ENCODE measurements at regions not wholly inside any gene's neighbourhood (a gene's known extent, or its start where the extent isn't known, plus 50 kb on each side); places are given as distances from the start of the nearest gene placed in this dataset.

- no peaks in the 10 kb centered on the region for H4K20me1 ChIP-seq (ENCODE audit: low read depth)
- peaks cover 5% of the 10 kb centered on the region for H3K4me1 Mint-ChIP-seq
- H3K4me2 ChIP-seq: no peak overlapping the region
- no peaks in the 10 kb centered on the region for H3K9me3 ChIP-seq (ENCODE audit: low read depth)
- no peak for DNase-seq (ENCODE audit: low spot score)
- no peak overlapping the region for H3K4me3 ChIP-seq
- peaks cover 2% of the 10 kb centered on the region for H3K27me3 Mint-ChIP-seq (ENCODE audit: insufficient read depth, low read depth)
- H3K36me3 Mint-ChIP-seq: no peaks in the 10 kb centered on the region
- H3K79me2 ChIP-seq (ENCODE audit: low read depth): no peaks in the 10 kb centered on the region
- no peak overlapping the region for H3K27ac ChIP-seq
- H3K4me3 Mint-ChIP-seq: no peak overlapping the region
- H3K36me3 ChIP-seq: no peaks in the 10 kb centered on the region
- H2AFZ ChIP-seq (replicated peaks): no peak overlapping the region
- H3K9ac ChIP-seq: no peak overlapping the region
- H3K27ac Mint-ChIP-seq: no peak overlapping the region
- no peaks in the 10 kb centered on the region for H3K4me1 ChIP-seq
- no peaks in the 10 kb centered on the region for H3K27me3 ChIP-seq
- H3F3A ChIP-seq (ENCODE audit: low read depth): no peaks in the 10 kb centered on the region
- no peaks in the 10 kb centered on the region for H3K9me3 Mint-ChIP-seq
- TF ChIP-seq EZH2 (IDR thresholded peaks at IDR 0.05) (no peak), EZH2phosphoT487 (IDR thresholded peaks at IDR 0.05) (no peak), CTCF (IDR thresholded peaks at IDR 0.05) (no peak)
Observed at GRCh38 chr3:94512876-94513275, 450.0 kb downstream of the NSUN3 start.

- Histone ChIP-seq H3K9me3 (ENCODE audit: low read depth) (no peaks in the 10 kb centered on the region), H3K4me3 (no peak overlapping the region), H4K20me1 (ENCODE audit: low read depth) (no peaks in the 10 kb centered on the region), H3K4me2 (no peak overlapping the region), H3F3A (ENCODE audit: low read depth) (no peaks in the 10 kb centered on the region), H3K4me1 (no peaks in the 10 kb centered on the region), H3K9ac (no peak overlapping the region), H2AFZ (replicated peaks) (no peak overlapping the region), H3K27ac (no peak overlapping the region), H3K79me2 (ENCODE audit: low read depth) (no peaks in the 10 kb centered on the region), H3K27me3 (no peaks in the 10 kb centered on the region), H3K36me3 (no peaks in the 10 kb centered on the region)
- H3K4me1 Mint-ChIP-seq: peaks cover 5% of the 10 kb centered on the region
- H3K27ac Mint-ChIP-seq: no peak overlapping the region
- no peak for TF ChIP-seq EZH2phosphoT487 (IDR thresholded peaks at IDR 0.05)
- no peak for TF ChIP-seq CTCF (IDR thresholded peaks at IDR 0.05)
- no peak for TF ChIP-seq EZH2 (IDR thresholded peaks at IDR 0.05)
- no peaks in the 10 kb centered on the region for H3K9me3 Mint-ChIP-seq
- H3K36me3 Mint-ChIP-seq: no peaks in the 10 kb centered on the region
- H3K4me3 Mint-ChIP-seq: no peak overlapping the region
- no peak for DNase-seq (ENCODE audit: low spot score)
- peaks cover 2% of the 10 kb centered on the region for H3K27me3 Mint-ChIP-seq (ENCODE audit: insufficient read depth, low read depth)
Observed at GRCh38 chr3:94513600-94513999, 450.7 kb downstream of the NSUN3 start.

- Histone ChIP-seq H3K79me2 (ENCODE audit: low read depth) (no peaks in the 10 kb centered on the region), H4K20me1 (ENCODE audit: low read depth) (no peaks in the 10 kb centered on the region), H3K9me3 (ENCODE audit: low read depth) (no peaks in the 10 kb centered on the region), H3F3A (ENCODE audit: low read depth) (no peaks in the 10 kb centered on the region), H3K36me3 (no peaks in the 10 kb centered on the region), H3K27ac (no peak overlapping the region), H3K4me1 (no peaks in the 10 kb centered on the region), H3K4me2 (no peak overlapping the region), H3K4me3 (no peak overlapping the region), H3K27me3 (no peaks in the 10 kb centered on the region), H2AFZ (replicated peaks) (no peak overlapping the region), H3K9ac (no peak overlapping the region)
- no peaks in the 10 kb centered on the region for H3K36me3 Mint-ChIP-seq
- no peak for DNase-seq (ENCODE audit: low spot score)
- peaks cover 5% of the 10 kb centered on the region for H3K4me1 Mint-ChIP-seq
- no peak overlapping the region for H3K27ac Mint-ChIP-seq
- no peak overlapping the region for H3K4me3 Mint-ChIP-seq
- TF ChIP-seq EZH2phosphoT487 (IDR thresholded peaks at IDR 0.05) (no peak), EZH2 (IDR thresholded peaks at IDR 0.05) (no peak), CTCF (IDR thresholded peaks at IDR 0.05) (no peak)
- H3K9me3 Mint-ChIP-seq: no peaks in the 10 kb centered on the region
- H3K27me3 Mint-ChIP-seq (ENCODE audit: insufficient read depth, low read depth): peaks cover 2% of the 10 kb centered on the region
Observed at GRCh38 chr3:94515983-94516382, 453.1 kb downstream of the NSUN3 start.

GRCh38 chr3:94520364-94520763, 457.5 kb downstream of the NSUN3 start:
- H2AFZ ChIP-seq (replicated peaks): no peak overlapping the region
- no peaks in the 10 kb centered on the region for H3F3A ChIP-seq (ENCODE audit: low read depth)
- no peaks in the 10 kb centered on the region for H3K79me2 ChIP-seq (ENCODE audit: low read depth)
- TF ChIP-seq EZH2phosphoT487 (IDR thresholded peaks at IDR 0.05): no peak
- no peaks in the 10 kb centered on the region for H3K4me1 ChIP-seq
- no peaks in the 10 kb centered on the region for H3K36me3 ChIP-seq
- H3K27me3 Mint-ChIP-seq (ENCODE audit: insufficient read depth, low read depth): peaks cover 2% of the 10 kb centered on the region
- H3K4me1 Mint-ChIP-seq: peaks cover 24% of the 10 kb centered on the region
- H3K9me3 Mint-ChIP-seq: no peaks in the 10 kb centered on the region
- H3K4me3 Mint-ChIP-seq: no peak overlapping the region
- H3K4me2 ChIP-seq: no peak overlapping the region
- no peaks in the 10 kb centered on the region for H4K20me1 ChIP-seq (ENCODE audit: low read depth)
- H3K27ac Mint-ChIP-seq: no peak overlapping the region
- no peaks in the 10 kb centered on the region for H3K9me3 ChIP-seq (ENCODE audit: low read depth)
- no peak for DNase-seq (ENCODE audit: low spot score)
- no peak overlapping the region for H3K9ac ChIP-seq
- H3K36me3 Mint-ChIP-seq: no peaks in the 10 kb centered on the region
- no peak overlapping the region for H3K4me3 ChIP-seq
- H3K27ac ChIP-seq: no peak overlapping the region
- H3K27me3 ChIP-seq: no peaks in the 10 kb centered on the region

All from neural progenitor cell (in vitro differentiated cells).